HG02588 (cell line): ENCODE measurements at regions not wholly inside any gene's neighbourhood (a gene's known extent, or its start where the extent isn't known, plus 50 kb on each side); places are given as distances from the start of the nearest gene placed in this dataset.

Experiments used
- ATAC-seq: cut with Tn5 transposase; IDR thresholded peaks from one replicate; pipeline ENCODE4 v1.9.1; 2021; ENCODE audit warnings: mild to moderate bottlenecking, moderate library complexity; ENCODE audit not compliant: unreplicated experiment

- no peak for ATAC-seq
Measured at GRCh38 chrX:40171513-40172400, 74.0 kb upstream of the BCOR start.

- no peak for ATAC-seq
Measured at GRCh38 chrX:40170830-40171512, 73.2 kb upstream of the BCOR start.

GRCh38 chrX:40169193-40170101 lies 71.7 kb upstream of the BCOR start:
- ATAC-seq = peak; percentile 44

- ATAC-seq = no peak
Measured at GRCh38 chrX:40168480-40169011, 70.8 kb upstream of the BCOR start.

GRCh38 chrX:40167850-40168479 lies 70.2 kb upstream of the BCOR start:
- no peak for ATAC-seq

GRCh38 chrX:40167233-40167849 lies 69.6 kb upstream of the BCOR start:
- ATAC-seq = no peak

- no peak for ATAC-seq
Measured at GRCh38 chrX:40166582-40166981, 68.8 kb upstream of the BCOR start.

GRCh38 chrX:40165861-40166260 lies 68.1 kb upstream of the BCOR start:
- ATAC-seq = no peak

GRCh38 chrX:40165206-40165605 lies 67.4 kb upstream of the BCOR start:
- ATAC-seq = no peak

- ATAC-seq = no peak
Measured at GRCh38 chrX:40164751-40165150, 67.0 kb upstream of the BCOR start.

- ATAC-seq = no peak
Measured at GRCh38 chrX:40158036-40158706, 60.4 kb upstream of the BCOR start.

- ATAC-seq = no peak
Measured at GRCh38 chrX:40157228-40158035, 59.7 kb upstream of the BCOR start.

- no peak for ATAC-seq
Measured at GRCh38 chrX:40156470-40157227, 58.9 kb upstream of the BCOR start.

- no peak for ATAC-seq
Measured at GRCh38 chrX:40155589-40156469, 58.1 kb upstream of the BCOR start.

- no peak for ATAC-seq
Measured at GRCh38 chrX:40154853-40155588, 57.3 kb upstream of the BCOR start.

GRCh38 chrX:40154250-40154852 lies 56.6 kb upstream of the BCOR start:
- no peak for ATAC-seq
